ENCODE measurements at regions not wholly inside any gene's neighbourhood (a gene's known extent, or its start where the extent isn't known, plus 50 kb on each side); places are given as distances from the start of the nearest gene placed in this dataset.

GRCh38 chr12:63304887-63305316 lies 153.9 kb upstream of the AVPR1A start:
- 58% methylated on average over 2 of the region's 5 CpGs; no CpG with 5 or more reads in 1 of the 2 experiments for WGBS, 2 experiments (ENCODE audit: extremely low coverage in 2 of 2, insufficient read length in 1 of 2)
- no peak for TF ChIP-seq FOS (IDR thresholded peaks at IDR 0.05; ENCODE audit: low read depth, low read length)
- no peak for TF ChIP-seq RAD21 (IDR thresholded peaks at IDR 0.05; ENCODE audit: low read length)
- no peak for TF ChIP-seq NFE2L2 (IDR thresholded peaks at IDR 0.05; ENCODE audit: low read depth, low read length)
- no peak for TF ChIP-seq MAFK (IDR thresholded peaks at IDR 0.05; ENCODE audit: low read depth, low read length)
- TF ChIP-seq, protein P1, sequence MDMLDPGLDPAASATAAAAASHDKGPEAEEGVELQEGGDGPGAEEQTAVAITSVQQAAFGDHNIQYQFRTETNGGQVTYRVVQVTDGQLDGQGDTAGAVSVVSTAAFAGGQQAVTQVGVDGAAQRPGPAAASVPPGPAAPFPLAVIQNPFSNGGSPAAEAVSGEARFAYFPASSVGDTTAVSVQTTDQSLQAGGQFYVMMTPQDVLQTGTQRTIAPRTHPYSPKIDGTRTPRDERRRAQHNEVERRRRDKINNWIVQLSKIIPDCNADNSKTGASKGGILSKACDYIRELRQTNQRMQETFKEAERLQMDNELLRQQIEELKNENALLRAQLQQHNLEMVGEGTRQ (IDR thresholded peaks at IDR 0.05; ENCODE audit: low read depth, low read length), result no peak
- no peak for TF ChIP-seq RCOR1 (IDR thresholded peaks at IDR 0.05; ENCODE audit: insufficient replicate concordance, low read length)
- no peak for TF ChIP-seq SMC3 (IDR thresholded peaks at IDR 0.05; ENCODE audit: low read depth, low read length)
- no peak for TF ChIP-seq POLR2A (IDR thresholded peaks at IDR 0.05; ENCODE audit: low read depth, low read length)
- TF ChIP-seq CHD1 (IDR thresholded peaks at IDR 0.05; ENCODE audit: low read depth, low read length), result no peak
- no peak for TF ChIP-seq MAZ (IDR thresholded peaks at IDR 0.05; ENCODE audit: borderline replicate concordance, low read depth, low read length)
- TF ChIP-seq BHLHE40 (IDR thresholded peaks at IDR 0.05; ENCODE audit: low read depth, low read length), result no peak

More at GRCh38 chr12:63304887-63305316, 153.9 kb upstream of the AVPR1A start:
- intact Hi-C loops (cut with micrococcal nuclease) (no loop called here), dilution Hi-C loops (cut with HindIII; ENCODE audit: low sequenced_read_pairs, unreplicated experiment) (no loop called here), in situ Hi-C loops (cut with MboI; ENCODE audit: low sequenced_read_pairs) (no loop called here)
- DNase-seq (no peak), ATAC-seq (ENCODE audit: low read depth) (no peak)
- Histone ChIP-seq H4K8ac (ENCODE audit: low read depth in 2 of 2, low read length in 2 of 2) (no peak overlapping the region), H2AK5ac (ENCODE audit: low read depth, low read length) (no peak overlapping the region), H2BK20ac (ENCODE audit: low read depth, low read length) (no peak overlapping the region), H3K14ac (replicated peaks; ENCODE audit: low read depth, low read length) (no peak overlapping the region), H2BK5ac (ENCODE audit: low read depth, low read length, poor library complexity, severe bottlenecking) (no peak overlapping the region), H4K5ac (ENCODE audit: low read depth, low read length) (no peak overlapping the region), H3K23ac (ENCODE audit: low read depth, low read length) (no peak overlapping the region), H3K27me3 (ENCODE audit: control insufficient read depth, insufficient read depth, low read length) (no peaks in the 10 kb centered on the region), H3K9me3 (ENCODE audit: control insufficient read depth, insufficient read depth, low read length) (no peaks in the 10 kb centered on the region), H3K4me1 (ENCODE audit: control insufficient read depth, insufficient read depth, low read length) (no peaks in the 10 kb centered on the region), H2AK9ac (replicated peaks; ENCODE audit: low read depth, low read length, poor library complexity) (no peak overlapping the region), H3K36me3 (ENCODE audit: control insufficient read depth, insufficient read depth, low read length) (no peaks in the 10 kb centered on the region), H4K20me1 (ENCODE audit: insufficient read depth, low read length) (no peaks in the 10 kb centered on the region), H3K27ac (ENCODE audit: insufficient read depth, low read length) (no peak overlapping the region), H3K9ac (ENCODE audit: low read depth, low read length) (no peak overlapping the region), H3K79me1 (ENCODE audit: low read depth in 1 of 2, low read length in 2 of 2) (no peaks in the 10 kb centered on the region), H3K9me1 (ENCODE audit: insufficient read depth, low read length) (no peaks in the 10 kb centered on the region), H3K18ac (ENCODE audit: low read depth, low read length) (no peak overlapping the region), H3K4me3 (ENCODE audit: insufficient read depth, low read depth, low read length) (no peak overlapping the region), H3K56ac (ENCODE audit: extremely low read depth, insufficient read depth, low read length) (no peak overlapping the region), H3K4ac (ENCODE audit: low read depth, low read length) (no peak overlapping the region), H2AFZ (replicated peaks; ENCODE audit: low read length, poor library complexity) (peak overlapping the region; percentile 63), H4K91ac (ENCODE audit: insufficient read depth, low read depth, low read length) (no peak overlapping the region), H3K4me2 (ENCODE audit: low read depth, low read length) (no peak overlapping the region), H2BK120ac (ENCODE audit: low read depth, low read length) (no peak overlapping the region), H2BK15ac (ENCODE audit: low read depth, low read length) (no peak overlapping the region)
- POLR2A ChIA-PET (ENCODE audit: unreplicated experiment), result no interaction called here
- BruUV-seq (replicated peaks), result no TSS peak
- CTCF ChIA-PET, result no interaction called here
